CD14-positive monocyte (primary cell): ENCODE measurements at regions not wholly inside any gene's neighbourhood (a gene's known extent, or its start where the extent isn't known, plus 50 kb on each side); places are given as distances from the start of the nearest gene placed in this dataset.
"Not testable (repeated sequence)": the region's sequence is repeated elsewhere in the genome, so short reads cannot be mapped to it uniquely, and the experiment has no call there.

ENCODE experiments used
- DNase-seq, 3 donors: peaks; one replicate each; pipeline ENCODE4 v3.0.0-alpha.2; 2011 to 2022
- H2AFZ ChIP-seq: 2 replicates; pipeline ENCODE4 v1.6.0; 2012; ENCODE audit warnings: mild to moderate bottlenecking, low read depth, low read length, inconsistent platforms; ENCODE audit not compliant: insufficient read depth, poor library complexity, severe bottlenecking
- H3K27ac ChIP-seq, 2 donors: 1 replicate in 1 of 2; 2 replicates in 1 of 2; pipeline ENCODE4 v1.5.1; 2012 to 2013; ENCODE audit warnings: low read length in 2 of 2, control low read depth in 1 of 2, inconsistent platforms in 1 of 2, low read depth in 1 of 2, mild to moderate bottlenecking in 1 of 2
- H3K27me3 ChIP-seq, 2 donors: one replicate each; pipeline versions ENCODE4 v1.6.0 to v1.6.1; 2011 to 2013; ENCODE audit warnings: low read length in 2 of 2; ENCODE audit not compliant: control insufficient read depth in 2 of 2, insufficient read depth in 2 of 2
- H3K36me3 ChIP-seq, 2 donors: replicated peaks in 1 of 2; 1 replicate in 1 of 2; 2 replicates in 1 of 2; pipeline versions ENCODE4 v1.5.1 to v1.6.1; 2012 to 2013; ENCODE audit warnings: low read length in 2 of 2, control low read depth in 1 of 2, inconsistent platforms in 1 of 2, mild to moderate bottlenecking in 1 of 2; ENCODE audit not compliant: insufficient read depth in 2 of 2, control insufficient read depth in 1 of 2
- H3K4me1 ChIP-seq, 2 donors: 1 replicate in 1 of 2; 2 replicates in 1 of 2; pipeline versions ENCODE4 v1.5.1 to v1.6.1; 2012 to 2013; ENCODE audit warnings: low read length in 2 of 2, control low read depth in 1 of 2, inconsistent platforms in 1 of 2, mild to moderate bottlenecking in 1 of 2, moderate library complexity in 1 of 2; ENCODE audit not compliant: insufficient read depth in 2 of 2, control insufficient read depth in 1 of 2
- H3K4me2 ChIP-seq: replicated peaks from 2 replicates; pipeline ENCODE3; 2012; ENCODE audit warnings: low read length, moderate library complexity, mild to moderate bottlenecking; ENCODE audit not compliant: poor library complexity, severe bottlenecking; ENCODE audit errors: extremely low read depth
- H3K4me3 ChIP-seq, 3 experiments: fragments of 200-600 bp in 1 of 3; sonication (generic) in 1 of 3; replicated peaks in 1 of 3; 1 replicate in 2 of 3; 2 replicates in 1 of 3; pipeline ENCODE4 v1.5.1; 2011 to 2013; ENCODE audit warnings: low read length in 3 of 3, mild to moderate bottlenecking in 3 of 3, control low read depth in 2 of 3, low read depth in 2 of 3, inconsistent platforms in 1 of 3, moderate library complexity in 1 of 3
- H3K79me2 ChIP-seq: 2 replicates; pipeline ENCODE4 v1.6.0; 2012; ENCODE audit warnings: mild to moderate bottlenecking, control low read depth, inconsistent platforms, low read length, moderate library complexity; ENCODE audit not compliant: insufficient read depth
- H3K9ac ChIP-seq: 2 replicates; pipeline ENCODE4 v1.6.0; 2017; ENCODE audit warnings: low read length, mild to moderate bottlenecking; ENCODE audit not compliant: insufficient read depth, poor library complexity, severe bottlenecking
- H3K9me3 ChIP-seq, 2 donors: replicated peaks in 1 of 2; 1 replicate in 1 of 2; 2 replicates in 1 of 2; pipeline versions ENCODE4 v1.5.1 to v1.6.1; 2012 to 2013; ENCODE audit warnings: low read length in 2 of 2, control low read depth in 1 of 2; ENCODE audit not compliant: control insufficient read depth in 1 of 2, insufficient read depth in 1 of 2
- H4K20me1 ChIP-seq: 2 replicates; pipeline ENCODE4 v1.6.0; 2012; ENCODE audit warnings: mild to moderate bottlenecking, low read length, control low read depth, moderate library complexity; ENCODE audit not compliant: insufficient read depth
- H3K27ac Mint-ChIP-seq, 7 donors: one replicate each; pipeline ENCODE4 v1.8.0; 2020; ENCODE audit warnings: mild to moderate bottlenecking in 7 of 7, mixed read lengths in 7 of 7, moderate library complexity in 6 of 7, inconsistent platforms in 2 of 7
- H3K27me3 Mint-ChIP-seq, 3 donors: one replicate each; pipeline ENCODE4 v1.8.0; 2021 to 2022; ENCODE audit warnings: low read depth in 3 of 3, mild to moderate bottlenecking in 3 of 3, mixed read lengths in 3 of 3, moderate library complexity in 3 of 3, inconsistent platforms in 1 of 3
- H3K36me3 Mint-ChIP-seq, 2 donors: one replicate each; pipeline ENCODE4 v1.8.0; 2020; ENCODE audit warnings: mixed read lengths in 2 of 2, inconsistent platforms in 1 of 2, mild to moderate bottlenecking in 1 of 2
- H3K4me1 Mint-ChIP-seq: one replicate; pipeline ENCODE4 v1.8.0; 2020; ENCODE audit warnings: mild to moderate bottlenecking, mixed read lengths
- H3K4me3 Mint-ChIP-seq, 2 donors: one replicate each; pipeline ENCODE4 v1.8.0; 2020; ENCODE audit warnings: mild to moderate bottlenecking in 2 of 2, mixed read lengths in 2 of 2, moderate library complexity in 1 of 2
- H3K9me3 Mint-ChIP-seq, 7 donors: one replicate each; pipeline ENCODE4 v1.8.0; 2020 to 2022; ENCODE audit warnings: mixed read lengths in 7 of 7, mild to moderate bottlenecking in 6 of 7, moderate library complexity in 6 of 7, inconsistent platforms in 2 of 7
- CTCF ChIP-seq: fragments of 200-600 bp; IDR thresholded peaks from one replicate; pipeline ENCODE4 v1.8.0; 2022; ENCODE audit warnings: antibody characterized with exemption, mild to moderate bottlenecking
- WGBS: methylation state at CpG from one replicate; pipeline ENCODE4 v1.1.5; 2013; ENCODE audit warnings: missing lambda C conversion rate; ENCODE audit not compliant: insufficient coverage; 5-methylcytosine and 5-hydroxymethylcytosine counted together
- intact Hi-C, 2 donors: fragments of 100-400 bp; cut with micrococcal nuclease; formaldehyde crosslinking; loops; one replicate each; pipeline versions ENCODE4 v1.15.0 to v1.15.1; 2023

- Histone ChIP-seq H3K9ac (no peak overlapping the region), H2AFZ (no peak overlapping the region), H3K4me2 (no peak overlapping the region), H3K27ac (no peak overlapping the region), H3K27me3 (no peaks in the 10 kb centered on the region), H3K9me3 (no peaks in the 10 kb centered on the region), H4K20me1 (no peaks in the 10 kb centered on the region), H3K36me3 (no peaks in the 10 kb centered on the region), H3K79me2 (no peaks in the 10 kb centered on the region), H3K4me1 (no peaks in the 10 kb centered on the region), H3K4me3 (no peak overlapping the region)
- no peak for TF ChIP-seq CTCF
- H3K27ac Mint-ChIP-seq, result no peak overlapping the region
- no peak for DNase-seq
- H3K27me3 Mint-ChIP-seq, result no peaks in the 10 kb centered on the region
- no peaks in the 10 kb centered on the region for H3K36me3 Mint-ChIP-seq
- H3K9me3 Mint-ChIP-seq, result peaks cover 3 to 16% (median 12%) of the 10 kb centered on the region in 7 donors
- H3K4me1 Mint-ChIP-seq, result no peaks in the 10 kb centered on the region
- no CpG with 5 or more reads among the region's 1 CpG for WGBS
- H3K4me3 Mint-ChIP-seq, result no peak overlapping the region
- intact Hi-C loops, result no loop called here
Observed at GRCh38 chrX:138270931-138271330, 440.6 kb downstream of the FGF13 start.

DNA sequence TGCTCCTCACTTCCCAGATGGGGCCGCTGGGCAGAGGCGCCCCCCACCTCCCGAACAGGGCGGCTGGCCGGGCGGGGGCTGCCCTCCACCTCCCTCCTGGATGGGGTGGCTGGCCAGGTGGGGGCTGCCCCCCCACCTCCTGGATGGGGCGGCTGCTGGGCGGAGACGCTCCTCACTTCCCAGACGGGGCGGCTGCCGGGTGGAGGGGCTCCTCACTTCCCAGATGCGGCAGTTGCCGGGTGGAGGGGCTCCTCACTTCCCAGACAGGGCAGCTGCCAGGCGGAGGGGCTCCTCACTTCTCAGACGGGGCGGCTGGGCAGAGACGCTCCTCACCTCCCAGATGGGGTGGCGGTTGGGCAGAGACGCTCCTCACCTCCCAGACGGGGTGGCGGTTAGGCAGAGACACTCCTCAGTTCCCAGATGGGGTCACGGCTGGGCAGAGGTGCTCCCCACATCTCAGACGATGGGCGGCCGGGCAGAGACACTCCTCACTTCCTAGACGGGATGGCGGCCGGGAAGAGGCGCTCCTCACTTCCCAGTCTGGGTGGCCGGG, 428.8 kb downstream of the FGF13 start:
- H3K27ac ChIP-seq, H3K4me1 ChIP-seq, H3K9me3 ChIP-seq, H3K36me3 Mint-ChIP-seq, H3K27ac Mint-ChIP-seq, H4K20me1 ChIP-seq, H3K4me3 ChIP-seq, H3K4me1 Mint-ChIP-seq, intact Hi-C loops, H3K9ac ChIP-seq, H3K79me2 ChIP-seq, H3K4me3 Mint-ChIP-seq, H3K36me3 ChIP-seq, H3K27me3 ChIP-seq, H2AFZ ChIP-seq, H3K9me3 Mint-ChIP-seq, H3K27me3 Mint-ChIP-seq, DNase-seq, H3K4me2 ChIP-seq: not testable (repeated sequence)
- 85% methylated on average over 16 of the region's 31 CpGs for WGBS
